Mucosa of gallbladder (tissue), 1 donor: ENCODE measurements at regions not wholly inside any gene's neighbourhood (a gene's known extent, or its start where the extent isn't known, plus 50 kb on each side); places are given as distances from the start of the nearest gene placed in this dataset.

Experiments used
- DNase-seq: peaks from one replicate; pipeline ENCODE4 v3.0.0-alpha.2; 2020; ENCODE audit warnings: low spot score
- donor health status: DM: no; HTN: no; CAD: no.

DNA sequence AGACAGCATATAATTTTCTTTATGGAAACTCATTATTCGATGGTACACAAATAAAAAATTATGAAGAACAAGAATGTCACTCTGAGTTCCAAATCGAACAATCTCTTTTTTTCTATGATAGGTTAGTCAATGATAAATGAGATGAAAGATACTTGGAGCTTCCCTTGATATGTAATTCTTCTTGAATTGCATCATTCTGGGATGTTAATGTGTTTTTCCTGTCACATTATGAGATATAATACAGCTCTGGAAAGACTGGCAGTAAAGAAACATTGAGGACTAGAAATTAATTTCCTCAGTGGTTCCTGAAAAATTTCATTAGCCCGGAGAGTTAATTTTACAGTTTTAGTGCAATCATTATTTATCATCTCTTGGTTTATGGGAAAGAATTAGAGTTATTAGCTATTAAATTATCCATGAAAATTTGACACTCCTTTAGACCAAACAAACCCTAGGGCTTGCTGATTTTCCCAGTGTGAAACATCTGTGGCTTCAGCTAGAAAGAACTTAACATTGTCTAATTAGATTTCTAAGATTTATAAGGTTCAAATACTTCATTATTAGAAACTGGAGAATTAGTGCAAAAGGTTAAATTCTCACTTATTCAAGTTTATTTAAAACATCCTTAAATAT, 1546.6 kb upstream of the TENM3 start:
- DNase-seq, result no peak

DNA sequence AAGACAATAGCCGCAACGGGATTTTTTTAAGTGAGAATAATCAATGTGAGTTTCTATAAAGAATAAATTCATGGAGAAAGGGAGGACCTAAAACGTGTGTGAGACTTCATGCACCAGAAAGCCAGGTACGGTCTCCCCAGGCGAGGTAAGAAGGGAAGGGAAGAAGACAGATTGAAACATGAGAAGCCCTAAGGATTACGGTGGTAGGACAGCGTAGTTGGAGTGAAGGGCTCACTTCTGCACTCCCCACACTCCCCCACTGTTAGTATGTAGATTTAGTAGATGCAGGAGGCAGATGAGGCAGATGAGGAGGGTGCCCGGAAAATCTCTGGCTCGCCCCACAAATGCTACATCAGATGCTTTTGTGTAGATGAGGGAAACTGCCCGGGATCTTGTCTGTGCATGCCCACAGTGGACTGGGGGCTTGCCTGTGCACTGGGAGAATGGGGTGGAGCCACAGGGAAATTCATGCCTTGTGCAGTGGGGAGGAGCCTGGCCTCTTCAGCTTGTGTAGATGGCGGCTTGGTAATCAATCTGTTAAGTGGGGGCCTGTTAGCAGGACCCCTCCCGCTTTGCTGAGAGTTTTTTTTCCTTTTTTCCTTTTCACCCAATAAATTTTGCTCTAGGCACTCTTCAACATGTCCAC, 1544.5 kb upstream of the TENM3 start:
- no peak for DNase-seq

DNA sequence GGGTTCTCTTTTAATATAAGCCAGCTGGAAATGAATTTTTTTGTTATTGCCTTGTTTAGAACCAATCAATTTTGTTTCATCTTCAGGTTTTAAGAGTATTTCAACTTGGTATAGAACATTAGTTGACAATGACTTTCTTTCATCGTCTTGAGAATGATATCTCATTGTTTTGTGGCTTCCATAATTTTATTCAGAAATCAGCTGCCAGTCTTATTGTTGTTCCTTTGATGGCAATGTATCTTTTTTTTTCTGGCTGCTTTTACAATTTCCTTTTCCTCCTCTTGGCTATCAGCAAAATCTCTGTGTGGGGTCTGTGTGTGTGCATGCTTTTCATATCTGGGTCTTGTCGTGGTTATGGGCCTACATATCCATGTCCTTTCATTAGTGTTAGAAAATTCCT, 1536.4 kb upstream of the TENM3 start:
- DNase-seq, result no peak

DNA sequence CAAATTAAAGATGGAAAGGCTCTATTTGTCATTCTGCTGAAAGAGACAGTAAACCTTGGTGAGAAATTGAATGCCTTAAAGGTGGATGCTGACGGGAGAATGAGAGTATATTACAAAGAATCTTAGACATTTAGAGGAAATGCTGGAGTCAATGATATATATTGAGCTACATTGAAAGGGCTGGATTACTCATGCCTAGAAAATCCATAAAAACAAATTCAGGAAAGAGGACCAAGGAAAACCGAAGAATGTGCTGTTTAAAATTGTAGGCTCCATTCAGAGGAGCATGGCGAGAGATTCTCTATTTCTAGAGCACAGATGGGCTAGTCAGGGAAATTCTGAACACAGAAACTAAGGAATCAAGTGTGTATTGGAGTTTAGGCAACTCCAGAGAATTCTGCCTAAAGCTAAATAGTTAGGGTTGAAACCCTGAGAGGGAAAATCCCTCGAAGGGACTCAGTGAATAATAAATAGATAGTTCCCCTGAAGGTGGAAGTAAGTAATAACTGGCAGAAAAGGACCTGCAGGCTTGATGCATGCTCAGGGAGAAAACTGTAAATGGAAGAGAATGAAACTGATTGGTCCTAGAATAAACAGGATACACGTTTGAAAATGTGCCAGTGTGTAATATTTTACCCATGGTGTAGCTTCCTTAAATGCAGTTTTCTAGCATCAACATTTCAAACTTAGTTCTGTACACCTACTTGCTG, 1532.4 kb upstream of the TENM3 start:
- no peak for DNase-seq

DNA sequence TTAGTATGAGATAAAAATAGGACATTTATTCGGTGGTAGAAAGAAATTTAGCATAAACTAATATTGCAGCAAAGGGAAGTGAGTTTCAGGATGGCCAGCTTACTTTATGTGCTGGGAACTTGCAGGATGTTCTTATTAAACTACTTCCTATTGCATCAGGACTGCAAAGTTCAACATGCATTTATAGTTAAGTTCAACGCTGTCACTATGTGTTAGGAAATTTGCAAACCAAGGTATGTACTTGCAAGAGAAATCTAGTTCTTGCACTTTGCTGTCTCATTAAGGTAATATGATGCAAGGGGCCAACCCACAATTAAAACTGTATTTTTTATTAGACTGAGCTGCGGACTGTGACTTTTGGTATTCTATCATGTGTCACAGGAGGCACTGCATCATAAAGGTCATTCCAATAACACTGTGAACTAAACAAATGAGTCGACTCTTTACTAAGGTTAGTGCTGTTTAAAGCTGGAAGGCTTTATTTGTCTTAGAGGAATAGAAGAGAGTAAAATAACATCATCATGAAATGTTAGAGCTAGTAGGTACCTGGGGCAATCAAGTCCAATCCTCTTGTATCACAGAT, 1525.7 kb upstream of the TENM3 start:
- DNase-seq, result no peak

DNA sequence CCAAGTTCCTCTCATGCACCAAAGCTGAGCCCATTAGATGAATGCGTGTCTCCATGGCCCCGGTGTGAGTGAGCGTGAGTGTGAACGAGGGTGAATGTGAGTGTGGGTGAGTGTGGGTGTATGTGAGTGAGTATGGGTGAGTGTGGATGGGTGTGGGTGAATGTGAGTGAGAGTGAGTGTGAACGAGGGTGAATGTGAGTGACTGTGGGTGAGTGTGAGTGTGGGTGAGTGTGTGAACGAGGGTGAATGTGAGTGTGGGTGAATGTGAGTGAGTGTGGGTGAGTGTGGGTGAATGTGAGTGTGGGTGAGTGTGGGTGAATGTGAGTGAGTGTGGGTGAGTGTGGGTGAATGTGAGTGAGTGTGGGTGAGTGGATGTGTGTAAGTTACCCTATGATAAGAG, 1521.8 kb upstream of the TENM3 start:
- DNase-seq, result no peak

DNA sequence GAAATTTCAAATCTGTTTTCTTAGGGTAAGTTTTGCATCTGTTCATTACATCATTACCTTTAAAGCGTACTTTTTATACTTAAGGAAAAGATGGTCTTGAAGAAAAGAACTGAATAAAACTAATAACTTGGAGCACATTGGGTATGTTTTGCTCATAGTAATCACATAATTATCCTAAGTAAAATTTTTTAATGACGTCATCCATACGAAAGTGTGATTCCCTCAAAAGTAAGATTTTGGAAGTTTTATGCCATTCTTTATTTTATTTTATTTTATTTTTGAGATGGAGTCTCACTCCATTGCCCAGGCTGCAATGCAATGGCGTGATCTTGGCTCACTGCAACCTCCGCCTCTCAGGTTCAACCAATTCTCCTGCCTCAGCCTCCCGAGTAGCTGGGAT, 1516.6 kb upstream of the TENM3 start:
- DNase-seq, result no peak

DNA sequence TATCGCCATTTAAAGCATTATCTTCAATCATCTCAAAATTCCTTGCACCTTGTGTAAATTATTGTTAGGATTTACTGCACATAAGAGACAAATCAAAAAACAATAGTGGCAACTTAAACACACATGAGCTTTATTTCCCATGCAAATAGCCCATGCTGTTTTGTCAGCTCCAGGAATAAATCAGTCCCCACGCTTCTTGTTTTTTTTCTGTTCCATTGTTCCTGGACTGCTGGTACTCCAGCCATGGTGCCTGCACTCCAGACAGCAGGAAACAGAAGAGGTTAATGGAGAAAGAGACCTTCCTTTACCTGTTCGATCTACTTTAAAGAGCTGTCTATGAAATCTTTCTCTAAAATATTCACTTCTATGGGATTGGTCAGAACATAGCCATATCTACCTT, 1515.7 kb upstream of the TENM3 start:
- no peak for DNase-seq

DNA sequence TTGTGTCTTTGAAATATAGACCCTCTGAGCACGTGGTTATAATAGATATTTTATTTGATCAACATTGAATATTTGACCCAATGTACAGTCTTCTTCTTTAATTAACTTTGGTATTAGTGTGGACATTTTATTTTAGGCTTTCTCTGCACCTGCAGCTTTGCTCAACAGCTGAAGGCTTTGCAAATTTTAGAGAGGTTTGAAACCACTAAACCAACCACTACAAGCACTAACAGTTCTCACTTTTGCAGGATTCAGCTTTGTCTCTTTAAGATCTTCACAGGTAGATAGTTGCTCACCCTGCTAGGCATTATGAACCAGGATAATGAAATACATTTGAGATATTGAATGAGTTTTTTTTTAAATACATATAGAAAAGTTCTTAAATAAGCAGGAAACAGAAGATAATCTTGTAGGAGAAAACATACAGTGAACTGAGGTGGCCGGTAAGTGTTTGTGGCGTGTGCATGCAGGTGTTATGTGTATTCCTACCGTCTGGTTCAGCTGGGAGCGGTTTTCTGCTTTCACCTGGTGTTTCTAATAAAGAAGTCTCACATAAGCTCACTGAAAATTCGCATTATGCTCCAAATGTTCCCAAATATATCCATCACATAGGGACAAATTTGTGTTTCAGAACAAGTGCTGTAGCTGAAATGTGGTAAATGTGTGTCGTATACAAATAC, 1508.3 kb upstream of the TENM3 start:
- no peak for DNase-seq

DNA sequence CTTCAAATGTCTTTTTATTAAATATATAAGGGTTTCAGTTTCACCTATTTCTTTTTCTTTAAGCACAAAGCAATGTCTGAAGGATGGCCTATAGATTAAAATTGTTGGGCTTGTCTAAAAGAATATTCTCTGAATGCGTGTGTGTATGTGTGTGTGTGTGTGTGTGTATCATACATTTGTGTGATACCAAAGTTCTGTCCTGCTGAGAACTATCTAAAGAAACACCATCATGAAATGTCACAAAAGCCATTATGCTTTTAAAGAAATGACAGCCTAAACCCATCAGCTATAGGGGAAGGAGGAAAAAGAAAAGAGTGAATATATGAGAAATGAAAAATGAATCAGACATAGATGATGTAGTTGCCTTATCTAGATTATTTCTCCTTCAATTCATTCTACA, 1501.5 kb upstream of the TENM3 start:
- DNase-seq, result no peak

DNA sequence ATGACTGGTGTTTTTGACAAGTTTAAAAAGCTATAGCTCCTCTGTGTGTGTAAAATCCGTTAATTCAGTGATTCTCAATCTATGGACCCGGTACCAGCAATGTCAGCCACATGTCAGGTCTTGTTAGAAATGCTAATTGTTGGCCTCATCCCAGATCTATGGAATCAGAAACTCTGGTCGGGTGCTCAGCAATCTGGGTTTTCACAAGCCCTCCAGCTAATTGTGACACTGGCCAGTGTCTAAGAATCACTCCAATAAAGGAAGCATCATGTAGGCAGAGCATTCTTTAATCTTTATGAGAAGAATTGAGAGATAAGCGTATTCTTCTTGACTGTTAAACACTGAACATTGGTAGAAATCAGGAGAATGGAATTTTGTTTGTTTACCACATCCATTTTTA, 1498.2 kb upstream of the TENM3 start:
- no peak for DNase-seq

DNA sequence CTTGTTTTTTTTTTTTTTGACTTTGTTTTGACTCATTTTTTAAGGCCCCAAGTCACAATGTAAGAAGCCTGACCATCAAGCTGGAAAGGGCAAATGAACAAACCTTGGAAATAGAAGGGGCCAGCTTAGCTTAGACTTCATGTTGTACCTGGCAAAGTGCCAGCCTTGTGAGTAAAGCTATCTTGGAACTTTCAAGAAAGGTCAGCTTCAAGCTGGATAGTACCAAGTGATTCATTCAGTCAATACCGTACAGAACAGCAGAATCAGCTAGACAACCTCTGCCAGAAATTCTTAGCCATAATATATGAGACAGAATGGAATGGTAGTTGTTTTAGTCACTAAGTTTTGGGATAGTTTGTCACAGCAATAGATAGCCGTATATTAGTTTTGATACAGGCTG, 1492.2 kb upstream of the TENM3 start:
- DNase-seq, result no peak

DNA sequence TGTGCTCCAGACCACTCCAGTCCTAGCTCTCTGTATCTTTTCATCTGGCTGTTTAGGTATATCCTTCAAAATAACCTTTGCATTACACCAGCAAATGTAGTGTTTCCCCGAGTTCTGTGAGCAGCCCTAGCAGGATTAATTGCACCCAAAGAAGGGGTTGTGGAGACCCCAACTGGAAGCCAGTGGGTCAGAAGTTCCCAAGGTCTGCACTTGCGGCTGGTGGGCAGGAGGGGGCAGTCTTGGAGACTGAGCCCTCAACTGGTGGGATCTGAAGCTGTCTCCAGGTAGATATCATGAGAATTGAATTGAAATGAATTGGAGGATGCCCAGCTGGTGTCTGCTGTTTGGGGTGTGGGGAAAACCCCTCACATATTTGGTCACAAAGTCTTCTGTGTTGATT, 1485.3 kb upstream of the TENM3 start:
- DNase-seq, result no peak

DNA sequence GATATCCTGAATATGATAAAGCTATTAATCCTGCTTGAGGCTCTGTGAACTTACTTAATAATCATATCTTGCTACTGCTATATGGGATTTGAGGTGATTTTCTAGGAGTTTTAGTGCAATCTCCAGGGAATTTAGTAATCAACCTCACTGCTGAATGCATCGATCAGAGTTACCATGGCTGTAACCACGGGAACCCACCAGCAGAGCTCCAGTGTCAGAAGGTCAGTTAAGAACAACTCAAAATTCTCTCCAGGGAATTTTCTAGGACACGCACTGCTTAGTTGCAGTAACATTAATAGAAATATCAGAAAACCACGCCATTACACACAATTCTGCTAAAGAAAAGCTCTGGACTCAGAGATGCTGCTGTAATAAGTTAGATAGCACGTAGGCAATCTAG, 1477.2 kb upstream of the TENM3 start:
- DNase-seq, result no peak

DNA sequence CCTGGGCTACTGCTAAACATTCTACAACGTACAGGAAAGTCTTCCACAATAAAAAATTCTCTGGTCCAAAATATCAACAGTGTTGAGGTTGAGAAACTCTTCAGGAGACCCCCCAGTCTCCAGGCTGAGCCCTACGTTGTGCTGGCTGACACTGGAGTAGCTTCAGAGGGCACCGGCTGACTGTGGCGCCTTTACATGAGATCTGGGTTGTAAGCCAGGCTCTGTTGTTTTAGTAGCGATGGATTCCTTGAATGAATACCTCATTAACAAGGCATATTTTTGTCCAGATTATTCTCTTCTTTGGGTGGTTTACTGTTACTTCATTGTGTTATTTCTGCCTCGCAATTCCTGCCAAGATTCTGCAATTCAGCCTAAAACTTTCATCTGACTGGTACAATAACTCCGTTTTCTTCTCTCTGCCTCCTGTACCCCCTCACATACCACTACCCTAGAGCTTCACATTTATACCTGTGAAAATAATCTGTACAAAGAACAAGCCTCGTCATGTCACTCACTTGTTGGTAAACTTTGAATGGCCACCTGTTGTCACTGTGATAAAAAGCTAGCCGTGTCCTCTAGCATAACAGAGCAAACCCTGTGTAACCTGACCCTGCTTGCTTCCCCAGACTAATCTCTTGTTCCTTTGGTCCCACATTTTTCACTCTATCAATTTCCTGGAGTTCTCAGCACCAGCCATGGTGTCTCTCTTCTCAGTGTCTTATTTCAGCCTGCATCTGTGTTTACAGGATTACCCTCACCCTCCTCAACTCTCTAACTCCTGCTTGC, 1476.1 kb upstream of the TENM3 start:
- DNase-seq, result no peak

DNA sequence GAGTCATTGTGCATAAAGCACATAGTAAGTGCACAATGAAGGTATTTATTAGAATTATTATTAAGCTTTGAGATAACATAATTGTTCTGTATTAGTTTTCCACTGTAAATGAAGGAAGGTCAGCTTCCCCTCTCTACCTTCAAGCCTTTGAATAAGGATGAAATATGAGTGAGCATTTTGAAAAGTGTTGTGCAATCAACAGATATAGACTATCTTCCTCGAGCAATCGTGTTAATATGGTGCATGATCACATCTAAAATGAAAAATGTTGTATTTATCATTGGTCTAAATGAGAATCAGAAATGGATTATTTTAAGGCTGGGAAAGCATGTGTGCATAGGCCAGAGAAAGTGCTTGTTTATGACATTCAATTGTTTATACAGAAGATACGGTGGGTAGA, 1474.6 kb upstream of the TENM3 start:
- no peak for DNase-seq

DNA sequence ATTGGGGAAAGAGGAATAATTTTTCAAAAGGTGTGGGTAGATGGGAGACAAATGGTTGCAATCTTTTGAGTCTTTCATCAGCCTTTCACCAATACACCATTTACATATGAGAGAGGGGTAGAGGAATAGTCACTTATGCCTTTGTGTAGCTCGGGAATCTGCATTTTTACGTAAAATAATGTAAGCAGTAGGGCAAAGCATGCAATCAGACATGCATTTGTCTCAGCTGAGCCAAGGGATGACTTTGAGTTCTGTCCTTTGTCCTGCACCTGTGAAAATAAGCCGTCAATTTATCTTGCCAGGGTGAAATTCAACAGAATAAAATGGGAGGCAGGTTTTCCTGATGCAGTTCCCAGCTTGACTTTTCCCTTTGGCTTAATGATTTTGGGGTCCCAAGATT, 1473.4 kb upstream of the TENM3 start:
- no peak for DNase-seq

DNA sequence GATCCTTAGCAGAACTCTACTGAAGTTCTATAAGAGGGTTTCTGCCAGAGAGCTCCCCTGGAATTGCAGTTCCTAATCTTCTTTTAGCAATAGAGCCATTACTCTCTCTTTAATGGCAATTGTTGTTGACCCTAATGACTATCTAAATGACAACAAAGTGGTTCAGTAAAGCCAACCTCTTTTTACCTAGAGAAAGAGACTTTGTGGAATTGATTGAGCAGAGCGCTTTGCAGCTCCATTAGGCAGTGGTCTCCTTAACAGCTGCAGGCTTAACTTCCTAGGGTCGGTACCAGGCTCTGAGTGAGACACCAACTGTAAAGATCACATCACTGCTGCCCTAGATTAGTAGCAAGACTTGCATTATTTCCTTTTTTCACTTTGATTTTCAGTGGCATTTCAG, 1472.9 kb upstream of the TENM3 start:
- no peak for DNase-seq

DNA sequence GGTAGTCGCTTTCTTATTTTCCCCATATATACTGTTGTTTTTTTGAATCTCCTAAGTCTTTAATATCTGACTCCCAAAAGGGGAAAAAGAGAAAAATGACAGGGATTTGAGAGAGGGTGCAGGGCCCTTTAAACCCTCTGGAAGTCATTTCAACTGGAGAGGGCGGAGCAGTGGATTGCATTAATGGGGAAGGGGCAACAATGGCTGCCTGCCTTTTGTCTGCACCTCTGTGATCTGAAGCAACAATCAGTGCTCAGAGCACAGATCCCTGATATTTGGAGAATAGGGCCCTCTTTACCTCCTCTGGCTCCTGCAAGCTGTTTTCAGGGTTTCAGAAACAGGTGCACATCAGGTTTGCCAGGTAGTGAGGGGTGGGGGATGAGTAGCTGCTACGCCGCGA, 1458.3 kb upstream of the TENM3 start:
- DNase-seq, result no peak

DNA sequence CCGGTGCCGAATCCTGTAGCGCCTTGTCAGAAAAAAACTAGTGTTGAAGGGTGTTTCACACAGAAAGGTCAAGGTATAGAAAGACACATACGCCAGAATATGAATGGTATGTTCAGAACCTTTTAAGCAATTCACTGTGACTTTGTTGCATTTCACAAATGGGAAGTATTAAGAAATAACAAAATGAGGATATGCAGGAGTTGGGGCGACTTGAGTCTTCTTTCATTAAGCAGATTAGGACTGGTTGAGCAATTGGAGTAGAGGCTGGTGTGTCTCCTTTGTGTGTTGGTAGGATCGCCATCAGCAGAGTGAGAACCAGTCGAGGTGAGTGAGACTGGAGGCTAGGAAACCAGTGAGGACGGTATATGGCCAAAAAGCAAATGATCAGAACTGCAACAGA, 1454.5 kb upstream of the TENM3 start:
- no peak for DNase-seq

DNA sequence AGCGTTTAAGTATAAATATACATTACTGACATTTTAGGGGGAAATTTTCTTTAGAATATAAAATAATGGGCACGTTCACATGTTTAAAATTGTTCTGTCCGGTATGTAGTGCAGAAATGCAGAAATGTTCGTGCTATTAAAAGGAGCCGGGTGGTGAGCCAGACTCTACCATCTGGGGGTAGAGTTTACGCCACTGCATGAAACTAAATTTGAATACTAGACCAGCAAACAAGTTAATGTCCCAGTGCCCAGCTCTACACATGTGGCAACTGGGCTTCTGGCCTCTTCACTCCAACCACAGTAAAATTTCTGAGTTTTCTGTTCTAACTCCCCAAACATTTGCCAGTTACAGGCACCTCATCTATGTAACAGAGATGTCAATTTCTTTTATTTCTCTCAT, 1453.3 kb upstream of the TENM3 start:
- no peak for DNase-seq

DNA sequence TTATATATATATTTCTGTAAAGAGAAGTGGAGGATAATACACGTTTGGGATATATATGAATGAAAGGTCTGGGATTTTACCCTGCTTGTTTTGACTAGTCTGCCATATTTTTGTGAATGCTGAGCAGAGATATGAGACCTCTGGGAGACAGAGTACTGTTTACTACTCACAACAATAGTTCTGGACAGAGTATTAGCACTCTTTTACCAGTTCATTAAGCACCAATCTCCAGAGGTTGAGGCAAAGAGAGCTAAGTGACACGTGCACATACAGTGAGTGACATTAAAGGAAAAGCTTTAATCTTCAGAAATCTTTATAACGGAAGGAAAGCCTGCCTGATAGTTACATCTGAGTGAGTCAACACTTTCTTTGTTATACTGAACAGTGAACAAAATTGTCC, 1452.7 kb upstream of the TENM3 start:
- no peak for DNase-seq
